ENCODE measurements at regions not wholly inside any gene's neighbourhood (a gene's known extent, or its start where the extent isn't known, plus 50 kb on each side); places are given as distances from the start of the nearest gene placed in this dataset.

GRCh38 chr15:47334805-47335535 is 382.3 kb upstream of the SEMA6D start:
- Mint-ChIP-seq H3K36me3 (ENCODE audit: low read depth) (no peaks in the 10 kb centered on the region), H3K4me3 (no peak overlapping the region), H3K4me1 (peaks cover 14% of the 10 kb centered on the region), H3K27ac (no peak overlapping the region), H3K27me3 (ENCODE audit: low read depth, poor library complexity) (peaks cover 6% of the 10 kb centered on the region), H3K9me3 (peaks cover 4% of the 10 kb centered on the region)
- DNase-seq, result no peak
- no peak for TF ChIP-seq CTCF (IDR thresholded peaks at IDR 0.05)

- peaks cover 6% of the 10 kb centered on the region for H3K27me3 Mint-ChIP-seq (ENCODE audit: low read depth, poor library complexity)
- no peaks in the 10 kb centered on the region for H3K36me3 Mint-ChIP-seq (ENCODE audit: low read depth)
- peaks cover 6% of the 10 kb centered on the region for H3K4me1 Mint-ChIP-seq
- TF ChIP-seq CTCF (IDR thresholded peaks at IDR 0.05), result no peak
- DNase-seq, result no peak
- no peak overlapping the region for H3K4me3 Mint-ChIP-seq
- H3K9me3 Mint-ChIP-seq, result peaks cover 4% of the 10 kb centered on the region
- no peak overlapping the region for H3K27ac Mint-ChIP-seq
Observed at GRCh38 chr15:47337106-47337505, 380.2 kb upstream of the SEMA6D start.

GRCh38 chr15:47337836-47338235 is 379.5 kb upstream of the SEMA6D start:
- no peak for DNase-seq
- no peak for TF ChIP-seq CTCF (IDR thresholded peaks at IDR 0.05)
- H3K9me3 Mint-ChIP-seq, result peaks cover 4% of the 10 kb centered on the region
- H3K4me1 Mint-ChIP-seq, result no peaks in the 10 kb centered on the region
- H3K27me3 Mint-ChIP-seq (ENCODE audit: low read depth, poor library complexity), result peaks cover 6% of the 10 kb centered on the region
- H3K27ac Mint-ChIP-seq, result no peak overlapping the region
- H3K4me3 Mint-ChIP-seq, result no peak overlapping the region
- H3K36me3 Mint-ChIP-seq (ENCODE audit: low read depth), result no peaks in the 10 kb centered on the region

- H3K4me1 Mint-ChIP-seq, result no peaks in the 10 kb centered on the region
- DNase-seq, result no peak
- no peak for TF ChIP-seq CTCF (IDR thresholded peaks at IDR 0.05)
- no peak overlapping the region for H3K27ac Mint-ChIP-seq
- H3K4me3 Mint-ChIP-seq, result no peak overlapping the region
- H3K27me3 Mint-ChIP-seq (ENCODE audit: low read depth, poor library complexity), result peaks cover 6% of the 10 kb centered on the region
- peaks cover 4% of the 10 kb centered on the region for H3K9me3 Mint-ChIP-seq
- no peaks in the 10 kb centered on the region for H3K36me3 Mint-ChIP-seq (ENCODE audit: low read depth)
Observed at GRCh38 chr15:47338771-47339170, 378.5 kb upstream of the SEMA6D start.

- DNase-seq, result no peak
- H3K4me3 Mint-ChIP-seq, result no peak overlapping the region
- peaks cover 4% of the 10 kb centered on the region for H3K27me3 Mint-ChIP-seq (ENCODE audit: low read depth, poor library complexity)
- H3K9me3 Mint-ChIP-seq, result peaks cover 5% of the 10 kb centered on the region
- no peak overlapping the region for H3K27ac Mint-ChIP-seq
- no peaks in the 10 kb centered on the region for H3K36me3 Mint-ChIP-seq (ENCODE audit: low read depth)
- no peak for TF ChIP-seq CTCF (IDR thresholded peaks at IDR 0.05)
- no peaks in the 10 kb centered on the region for H3K4me1 Mint-ChIP-seq
Observed at GRCh38 chr15:47339800-47340570, 377.3 kb upstream of the SEMA6D start.

Data from nephron progenitor cell (in vitro differentiated cells).